DOHH2 (cell line): ENCODE measurements at regions not wholly inside any gene's neighbourhood (a gene's known extent, or its start where the extent isn't known, plus 50 kb on each side); places are given as distances from the start of the nearest gene placed in this dataset.

Source experiments
- H3F3A ChIP-seq: fragments of 200-600 bp; sonication (generic), shearing (Covaris generic); 2 replicates; pipeline ENCODE4 v1.6.0; 2016; ENCODE audit warnings: antibody characterized with exemption, mild to moderate bottlenecking; ENCODE audit not compliant: control insufficient read depth, insufficient read depth
- H3K27ac ChIP-seq: fragments of 200-600 bp; sonication (generic); 2 replicates; pipeline ENCODE4 v1.5.1; 2014; ENCODE audit warnings: low read depth, mild to moderate bottlenecking, low read length, moderate library complexity
- H3K27me3 ChIP-seq: fragments of 200-600 bp; sonication (generic); 2 replicates; pipeline ENCODE4 v1.6.1; 2014; ENCODE audit warnings: mild to moderate bottlenecking, low read length, mixed read lengths; ENCODE audit not compliant: control insufficient read depth
- H3K36me3 ChIP-seq: fragments of 200-600 bp; sonication (generic); 2 replicates; pipeline ENCODE4 v1.6.1; 2014; ENCODE audit warnings: mild to moderate bottlenecking, low read length, moderate library complexity, mixed read lengths; ENCODE audit not compliant: control insufficient read depth
- H3K4me1 ChIP-seq: fragments of 200-600 bp; sonication (generic); 2 replicates; pipeline ENCODE4 v1.6.1; 2014; ENCODE audit warnings: mild to moderate bottlenecking, low read length, mixed read lengths; ENCODE audit not compliant: control insufficient read depth
- H3K4me2 ChIP-seq: fragments of 200-600 bp; sonication (generic); 2 replicates; pipeline ENCODE4 v1.6.0; 2014; ENCODE audit warnings: mild to moderate bottlenecking, low read length, moderate library complexity
- H3K4me3 ChIP-seq: fragments of 200-600 bp; sonication (generic); 2 replicates; pipeline ENCODE4 v1.5.1; 2014; ENCODE audit warnings: mild to moderate bottlenecking, low read length, mixed read lengths
- H3K79me2 ChIP-seq: fragments of 200-600 bp; sonication (generic); 2 replicates; pipeline ENCODE4 v1.6.1; 2014; ENCODE audit warnings: mild to moderate bottlenecking, low read length, mixed read lengths; ENCODE audit not compliant: control insufficient read depth
- H3K9me2 ChIP-seq: fragments of 200-600 bp; sonication (generic); replicated peaks from 2 replicates; pipeline ENCODE4 v1.6.1; 2014; ENCODE audit warnings: mild to moderate bottlenecking, low read length, mixed read lengths; ENCODE audit not compliant: control insufficient read depth
- H3K9me3 ChIP-seq: fragments of 200-600 bp; sonication (generic); 2 replicates; pipeline ENCODE4 v1.6.1; 2014; ENCODE audit warnings: antibody characterized with exemption, low read length, mixed read lengths; ENCODE audit not compliant: control insufficient read depth, insufficient read depth
- H4K20me1 ChIP-seq: fragments of 200-600 bp; sonication (generic); 2 replicates; pipeline ENCODE4 v1.6.0; 2014; ENCODE audit warnings: low read depth, mild to moderate bottlenecking, antibody characterized with exemption, low read length, moderate library complexity; ENCODE audit not compliant: control insufficient read depth, insufficient read depth
- CTCF ChIP-seq: fragments of 200-600 bp; sonication (generic); IDR thresholded peaks from one replicate; pipeline ENCODE4 v1.5.1; 2014; ENCODE audit warnings: antibody characterized with exemption, mild to moderate bottlenecking, low read depth, low read length; ENCODE audit not compliant: poor library complexity, severe bottlenecking
- EZH2phosphoT487 ChIP-seq: fragments of 200-600 bp; sonication (generic); IDR thresholded peaks from 2 replicates; pipeline ENCODE4 v1.6.1; 2017; ENCODE audit warnings: borderline replicate concordance, mild to moderate bottlenecking, antibody characterized with exemption, low read length, moderate library complexity, mixed read lengths

GRCh38 chr12:74890237-74890599 is 319.4 kb downstream of the KCNC2 start:
- H3F3A ChIP-seq: no peaks in the 10 kb centered on the region
- no peaks in the 10 kb centered on the region for H3K79me2 ChIP-seq
- no peaks in the 10 kb centered on the region for H3K9me3 ChIP-seq
- no peaks in the 10 kb centered on the region for H4K20me1 ChIP-seq
- H3K27ac ChIP-seq: no peak overlapping the region
- H3K4me3 ChIP-seq: no peak overlapping the region
- TF ChIP-seq CTCF (no peak), EZH2phosphoT487 (no peak)
- H3K9me2 ChIP-seq: no peaks in the 10 kb centered on the region
- H3K36me3 ChIP-seq: no peaks in the 10 kb centered on the region
- H3K27me3 ChIP-seq: no peaks in the 10 kb centered on the region
- no peaks in the 10 kb centered on the region for H3K4me1 ChIP-seq
- no peak overlapping the region for H3K4me2 ChIP-seq

GRCh38 chr12:74891083-74891668 is 318.5 kb downstream of the KCNC2 start:
- H3K9me2 ChIP-seq: no peaks in the 10 kb centered on the region
- no peaks in the 10 kb centered on the region for H4K20me1 ChIP-seq
- H3K9me3 ChIP-seq: no peaks in the 10 kb centered on the region
- no peak overlapping the region for H3K4me2 ChIP-seq
- H3K27me3 ChIP-seq: no peaks in the 10 kb centered on the region
- no peaks in the 10 kb centered on the region for H3K36me3 ChIP-seq
- no peak for TF ChIP-seq EZH2phosphoT487
- no peak for TF ChIP-seq CTCF
- H3K79me2 ChIP-seq: no peaks in the 10 kb centered on the region
- H3K4me3 ChIP-seq: no peak overlapping the region
- H3K27ac ChIP-seq: no peak overlapping the region
- H3K4me1 ChIP-seq: no peaks in the 10 kb centered on the region
- H3F3A ChIP-seq: no peaks in the 10 kb centered on the region

GRCh38 chr12:74892057-74892633 is 317.5 kb downstream of the KCNC2 start:
- no peaks in the 10 kb centered on the region for H3K79me2 ChIP-seq
- TF ChIP-seq EZH2phosphoT487: no peak
- TF ChIP-seq CTCF: no peak

More at GRCh38 chr12:74892057-74892633, 317.5 kb downstream of the KCNC2 start:
- no peaks in the 10 kb centered on the region for H3K4me1 ChIP-seq
- no peaks in the 10 kb centered on the region for H3K9me2 ChIP-seq
- no peak overlapping the region for H3K4me3 ChIP-seq
- no peaks in the 10 kb centered on the region for H3K27me3 ChIP-seq
- H4K20me1 ChIP-seq: no peaks in the 10 kb centered on the region
- H3F3A ChIP-seq: no peaks in the 10 kb centered on the region
- no peak overlapping the region for H3K4me2 ChIP-seq
- no peaks in the 10 kb centered on the region for H3K9me3 ChIP-seq
- H3K27ac ChIP-seq: no peak overlapping the region
- no peaks in the 10 kb centered on the region for H3K36me3 ChIP-seq
